ENCODE measurements at regions not wholly inside any gene's neighbourhood (a gene's known extent, or its start where the extent isn't known, plus 50 kb on each side); places are given as distances from the start of the nearest gene placed in this dataset.

GRCh38 chr2:14715600-14715999 lies 83.1 kb downstream of the LRATD1 start:
- TF ChIP-seq POLR2A (IDR thresholded peaks at IDR 0.05; ENCODE audit: low read depth) (no peak), POLR2AphosphoS5 (IDR thresholded peaks at IDR 0.05) (no peak), CTCF (IDR thresholded peaks at IDR 0.05) (no peak), EP300 (IDR thresholded peaks at IDR 0.05) (no peak)
